ENCODE measurements at regions not wholly inside any gene's neighbourhood (a gene's known extent, or its start where the extent isn't known, plus 50 kb on each side); places are given as distances from the start of the nearest gene placed in this dataset.

DNA sequence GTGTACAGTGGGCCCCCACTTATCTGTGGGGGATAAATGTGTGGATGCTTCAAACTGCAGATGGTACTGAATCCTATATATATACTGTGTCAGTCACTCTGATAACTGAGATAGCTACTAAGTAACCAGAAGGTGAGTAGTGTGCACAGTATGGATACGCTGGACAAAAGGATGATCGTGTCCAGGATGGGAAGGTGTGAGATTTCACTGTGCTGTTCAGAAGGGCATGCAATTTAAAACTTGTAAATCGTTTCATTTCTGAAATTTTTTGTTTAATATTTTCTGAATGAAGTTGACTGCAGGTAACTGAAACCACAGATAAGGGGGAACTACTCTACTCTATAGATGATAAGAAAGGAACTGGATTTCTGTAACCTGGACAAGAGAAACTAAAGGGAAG, 52.1 kb upstream of the SESN3 start:
- TF ChIP-seq, protein P1, sequence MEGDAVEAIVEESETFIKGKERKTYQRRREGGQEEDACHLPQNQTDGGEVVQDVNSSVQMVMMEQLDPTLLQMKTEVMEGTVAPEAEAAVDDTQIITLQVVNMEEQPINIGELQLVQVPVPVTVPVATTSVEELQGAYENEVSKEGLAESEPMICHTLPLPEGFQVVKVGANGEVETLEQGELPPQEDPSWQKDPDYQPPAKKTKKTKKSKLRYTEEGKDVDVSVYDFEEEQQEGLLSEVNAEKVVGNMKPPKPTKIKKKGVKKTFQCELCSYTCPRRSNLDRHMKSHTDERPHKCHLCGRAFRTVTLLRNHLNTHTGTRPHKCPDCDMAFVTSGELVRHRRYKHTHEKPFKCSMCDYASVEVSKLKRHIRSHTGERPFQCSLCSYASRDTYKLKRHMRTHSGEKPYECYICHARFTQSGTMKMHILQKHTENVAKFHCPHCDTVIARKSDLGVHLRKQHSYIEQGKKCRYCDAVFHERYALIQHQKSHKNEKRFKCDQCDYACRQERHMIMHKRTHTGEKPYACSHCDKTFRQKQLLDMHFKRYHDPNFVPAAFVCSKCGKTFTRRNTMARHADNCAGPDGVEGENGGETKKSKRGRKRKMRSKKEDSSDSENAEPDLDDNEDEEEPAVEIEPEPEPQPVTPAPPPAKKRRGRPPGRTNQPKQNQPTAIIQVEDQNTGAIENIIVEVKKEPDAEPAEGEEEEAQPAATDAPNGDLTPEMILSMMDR (IDR thresholded peaks at IDR 0.05) = no peak
- TF ChIP-seq POLR2A (IDR thresholded peaks at IDR 0.05) = no peak

Measured in lower leg skin (tissue), 3 donors.